Left ventricle myocardium inferior (tissue), 1 donor: ENCODE measurements at regions not wholly inside any gene's neighbourhood (a gene's known extent, or its start where the extent isn't known, plus 50 kb on each side); places are given as distances from the start of the nearest gene placed in this dataset.
A peak's percentile ranks its signal among the peaks of the same experiment; 100 is the strongest.

ENCODE experiments used
- DNase-seq: peaks from one replicate; pipeline ENCODE4 v3.0.0-alpha.2; 2020
- H3K27ac ChIP-seq: fragments of 200-600 bp; replicated peaks from 2 replicates; pipeline ENCODE4 v1.8.0; 2021
- H3K27me3 ChIP-seq: fragments of 200-600 bp; 2 replicates; pipeline ENCODE4 v1.8.0; 2021; ENCODE audit warnings: low read depth
- H3K36me3 ChIP-seq: fragments of 200-600 bp; 2 replicates; pipeline ENCODE4 v1.8.0; 2021
- H3K4me1 ChIP-seq: fragments of 200-600 bp; 2 replicates; pipeline ENCODE4 v1.8.0; 2021
- H3K4me3 ChIP-seq: fragments of 200-600 bp; 2 replicates; pipeline ENCODE4 v1.8.0; 2021; ENCODE audit warnings: mild to moderate bottlenecking, moderate library complexity
- H3K9me3 ChIP-seq: fragments of 200-600 bp; replicated peaks from 2 replicates; pipeline ENCODE4 v1.8.0; 2021
- intact Hi-C: fragments of 100-400 bp; cut with micrococcal nuclease; formaldehyde crosslinking; loops from one replicate; pipeline ENCODE4 v1.11.0; 2022
- TF ChIP-seq, protein P1 (sequence below): fragments of 200-600 bp; IDR thresholded peaks from 2 replicates; pipeline ENCODE4 v1.8.0; 2021; ENCODE audit warnings: antibody characterized with exemption, mild to moderate bottlenecking, borderline replicate concordance
- donor health status: DM: no; HTN: yes; CAD: no; lungs with severe emphysema.

DNA sequence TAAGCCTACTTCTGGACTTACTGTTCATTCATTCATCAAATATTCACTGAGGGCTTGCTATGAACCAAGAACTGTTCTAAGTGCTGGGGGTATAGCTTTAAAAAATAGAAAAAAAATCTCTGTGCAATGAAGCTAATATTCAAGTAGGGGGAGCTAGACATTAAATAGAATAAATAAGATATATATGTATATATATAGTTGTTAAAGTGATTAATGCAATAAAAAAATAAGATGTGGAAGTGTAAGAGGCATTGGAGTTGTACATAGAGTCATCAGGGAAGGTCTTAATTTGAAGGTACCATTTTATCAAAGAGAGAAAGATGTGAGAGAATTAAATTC, 181.2 kb upstream of the AGR3 start:
- Histone ChIP-seq H3K27ac (no peak overlapping the region), H3K36me3 (no peaks in the 10 kb centered on the region), H3K9me3 (no peaks in the 10 kb centered on the region), H3K27me3 (no peaks in the 10 kb centered on the region), H3K4me3 (no peak overlapping the region), H3K4me1 (no peaks in the 10 kb centered on the region)
- TF ChIP-seq, protein P1, sequence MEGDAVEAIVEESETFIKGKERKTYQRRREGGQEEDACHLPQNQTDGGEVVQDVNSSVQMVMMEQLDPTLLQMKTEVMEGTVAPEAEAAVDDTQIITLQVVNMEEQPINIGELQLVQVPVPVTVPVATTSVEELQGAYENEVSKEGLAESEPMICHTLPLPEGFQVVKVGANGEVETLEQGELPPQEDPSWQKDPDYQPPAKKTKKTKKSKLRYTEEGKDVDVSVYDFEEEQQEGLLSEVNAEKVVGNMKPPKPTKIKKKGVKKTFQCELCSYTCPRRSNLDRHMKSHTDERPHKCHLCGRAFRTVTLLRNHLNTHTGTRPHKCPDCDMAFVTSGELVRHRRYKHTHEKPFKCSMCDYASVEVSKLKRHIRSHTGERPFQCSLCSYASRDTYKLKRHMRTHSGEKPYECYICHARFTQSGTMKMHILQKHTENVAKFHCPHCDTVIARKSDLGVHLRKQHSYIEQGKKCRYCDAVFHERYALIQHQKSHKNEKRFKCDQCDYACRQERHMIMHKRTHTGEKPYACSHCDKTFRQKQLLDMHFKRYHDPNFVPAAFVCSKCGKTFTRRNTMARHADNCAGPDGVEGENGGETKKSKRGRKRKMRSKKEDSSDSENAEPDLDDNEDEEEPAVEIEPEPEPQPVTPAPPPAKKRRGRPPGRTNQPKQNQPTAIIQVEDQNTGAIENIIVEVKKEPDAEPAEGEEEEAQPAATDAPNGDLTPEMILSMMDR, result peak; percentile 15
- DNase-seq, result no peak
- intact Hi-C loops, result no loop called here

DNA sequence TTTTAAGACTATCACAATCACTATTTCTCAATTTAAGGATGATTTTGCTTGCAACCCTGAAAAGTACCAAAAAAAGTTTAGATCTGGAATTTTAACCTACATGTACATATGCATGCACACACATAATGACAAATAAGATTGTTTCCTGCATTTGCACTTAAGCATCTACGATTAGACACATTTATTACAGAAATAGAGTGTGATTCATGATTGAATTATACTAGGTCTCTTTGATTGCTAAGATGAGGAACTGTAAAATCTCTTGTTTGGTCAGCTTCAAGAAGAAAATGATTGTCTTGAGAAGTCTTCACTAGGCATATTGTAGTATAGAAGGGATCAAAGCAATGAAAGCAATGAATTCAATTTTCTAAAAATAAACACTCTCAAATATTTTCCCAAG, 185.9 kb upstream of the AGR3 start:
- Histone ChIP-seq H3K36me3 (no peaks in the 10 kb centered on the region), H3K4me1 (no peaks in the 10 kb centered on the region), H3K9me3 (no peaks in the 10 kb centered on the region), H3K27me3 (no peaks in the 10 kb centered on the region), H3K4me3 (no peak overlapping the region), H3K27ac (no peak overlapping the region)
- DNase-seq, result no peak
- intact Hi-C loops, result no loop called here
- TF ChIP-seq, protein P1, result no peak

GRCh38 chr7:17069146-17069545, 187.4 kb upstream of the AGR3 start:
- Histone ChIP-seq H3K4me3 (no peak overlapping the region), H3K27ac (no peak overlapping the region), H3K9me3 (no peaks in the 10 kb centered on the region), H3K27me3 (no peaks in the 10 kb centered on the region), H3K36me3 (no peaks in the 10 kb centered on the region), H3K4me1 (no peaks in the 10 kb centered on the region)
- no peak for DNase-seq
- TF ChIP-seq, protein P1, result no peak
- intact Hi-C loops, result no loop called here

GRCh38 chr7:17070231-17070708, 188.5 kb upstream of the AGR3 start:
- Histone ChIP-seq H3K36me3 (no peaks in the 10 kb centered on the region), H3K4me3 (no peak overlapping the region)
- intact Hi-C loops, result no loop called here

GRCh38 chr7:17071866-17072265, 190.1 kb upstream of the AGR3 start:
- H3K4me1 ChIP-seq, result no peaks in the 10 kb centered on the region
- H3K36me3 ChIP-seq, result no peaks in the 10 kb centered on the region
- no peak for DNase-seq
- intact Hi-C loops, result no loop called here
- H3K27me3 ChIP-seq, result no peaks in the 10 kb centered on the region
- no peaks in the 10 kb centered on the region for H3K9me3 ChIP-seq
- H3K4me3 ChIP-seq, result no peak overlapping the region
- TF ChIP-seq, protein P1, result no peak
- no peak overlapping the region for H3K27ac ChIP-seq

More at GRCh38 chr7:17070231-17070708, 188.5 kb upstream of the AGR3 start:
- DNase-seq, result no peak
- no peaks in the 10 kb centered on the region for H3K4me1 ChIP-seq
- H3K27me3 ChIP-seq, result no peaks in the 10 kb centered on the region
- TF ChIP-seq, protein P1, result no peak
- H3K27ac ChIP-seq, result no peak overlapping the region
- H3K9me3 ChIP-seq, result no peaks in the 10 kb centered on the region

DNA sequence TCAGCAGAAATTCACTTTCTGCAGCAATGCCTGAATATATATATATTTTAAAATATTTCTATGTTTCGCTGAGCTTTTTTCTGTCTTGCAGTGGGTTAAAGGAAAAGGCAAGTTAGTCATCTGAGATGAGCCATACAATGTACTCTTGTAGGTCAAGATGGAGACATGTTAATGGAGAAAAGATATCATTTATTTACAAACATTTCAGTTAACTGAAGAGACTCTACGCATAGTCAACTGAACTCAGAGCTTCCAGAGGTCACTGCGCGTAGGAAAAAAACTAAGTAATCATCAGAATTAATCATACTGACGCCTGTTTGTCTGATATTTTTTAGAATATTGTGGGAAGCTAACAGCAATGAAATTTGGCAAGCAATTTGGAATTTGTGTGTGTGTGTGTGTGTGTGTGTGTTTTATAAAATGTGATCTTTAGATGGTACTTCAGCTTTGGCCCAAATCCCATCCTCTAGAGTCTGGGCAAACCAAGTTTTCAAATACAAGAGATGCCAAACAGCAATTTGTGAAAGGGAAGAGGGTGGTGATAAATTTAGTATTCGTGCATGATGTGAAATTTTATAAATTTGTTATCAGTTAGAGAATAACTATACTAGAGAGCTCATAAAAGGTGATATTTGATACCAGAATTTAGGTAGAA, 193.9 kb upstream of the AGR3 start:
- intact Hi-C loops, result no loop called here
- H3K27ac ChIP-seq, result no peak overlapping the region
- TF ChIP-seq, protein P1, result no peak

More for the DNA sequence above, 193.9 kb upstream of the AGR3 start:
- H3K4me1 ChIP-seq, result no peaks in the 10 kb centered on the region
- H3K27me3 ChIP-seq, result no peaks in the 10 kb centered on the region
- H3K9me3 ChIP-seq, result peaks cover 8% of the 10 kb centered on the region
- H3K4me3 ChIP-seq, result no peak overlapping the region
- no peaks in the 10 kb centered on the region for H3K36me3 ChIP-seq
- DNase-seq, result no peak
